GM18861 (cell line): ENCODE measurements at regions not wholly inside any gene's neighbourhood (a gene's known extent, or its start where the extent isn't known, plus 50 kb on each side); places are given as distances from the start of the nearest gene placed in this dataset.

Source experiments
- ATAC-seq: cut with Tn5 transposase; IDR thresholded peaks from one replicate; pipeline ENCODE4 v1.9.1; 2021; ENCODE audit not compliant: unreplicated experiment

DNA sequence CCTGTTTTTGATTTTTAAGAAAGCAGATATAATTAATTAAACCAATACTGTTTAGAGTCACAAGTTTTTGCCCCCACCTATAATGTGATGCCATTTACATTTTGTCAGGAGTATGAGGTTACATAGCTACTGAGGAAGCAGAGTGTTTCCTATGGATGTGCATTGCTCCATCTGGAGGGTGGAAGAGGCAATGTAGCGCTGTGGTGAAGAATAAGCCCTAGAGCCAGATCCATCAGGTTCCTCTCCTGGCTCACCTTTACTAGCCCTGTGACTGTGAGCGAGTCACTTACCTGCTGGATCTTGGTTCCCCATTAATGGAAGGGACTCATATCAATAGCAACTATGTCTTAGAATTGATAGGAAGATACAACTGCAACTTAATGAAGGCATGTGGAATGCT lies 216.0 kb downstream of the GPAM start:
- ATAC-seq, result no peak

DNA sequence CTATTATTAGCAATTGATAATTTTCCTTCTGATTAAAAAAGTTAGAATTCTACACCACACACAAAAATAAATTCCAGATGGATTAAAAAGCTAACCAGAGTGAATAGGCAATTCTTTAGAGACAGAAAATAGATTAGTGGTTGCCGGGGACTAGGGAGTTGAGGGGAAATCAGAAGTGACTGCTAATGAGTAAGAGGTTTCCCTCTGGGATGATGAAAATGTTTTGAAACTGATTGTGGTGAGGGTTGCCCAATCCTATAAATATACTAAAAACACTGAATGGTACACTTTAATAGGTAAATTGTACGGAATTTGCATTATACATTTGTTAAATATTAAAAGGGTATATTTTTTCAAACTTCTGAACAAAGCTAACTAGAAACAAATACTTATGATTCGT lies 214.9 kb downstream of the GPAM start:
- no peak for ATAC-seq

DNA sequence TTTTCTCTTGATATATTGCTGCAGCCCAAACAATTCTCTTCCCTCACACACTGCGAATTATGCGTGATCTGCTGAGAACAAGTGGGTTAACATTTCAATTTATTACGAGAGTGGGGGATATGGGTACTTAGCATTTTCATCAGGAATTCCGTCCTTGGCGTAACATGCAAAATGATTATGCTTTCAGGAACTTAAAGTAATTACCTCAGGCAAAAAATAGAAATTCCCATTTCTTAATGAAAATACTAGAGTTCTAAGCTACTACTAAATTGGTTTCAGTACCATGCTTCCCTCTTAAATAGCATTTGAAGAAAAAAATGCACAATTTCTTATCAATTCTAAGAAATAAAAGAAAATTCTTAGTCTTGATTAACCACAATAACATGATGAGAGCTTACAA lies 213.5 kb downstream of the GPAM start:
- no peak for ATAC-seq

DNA sequence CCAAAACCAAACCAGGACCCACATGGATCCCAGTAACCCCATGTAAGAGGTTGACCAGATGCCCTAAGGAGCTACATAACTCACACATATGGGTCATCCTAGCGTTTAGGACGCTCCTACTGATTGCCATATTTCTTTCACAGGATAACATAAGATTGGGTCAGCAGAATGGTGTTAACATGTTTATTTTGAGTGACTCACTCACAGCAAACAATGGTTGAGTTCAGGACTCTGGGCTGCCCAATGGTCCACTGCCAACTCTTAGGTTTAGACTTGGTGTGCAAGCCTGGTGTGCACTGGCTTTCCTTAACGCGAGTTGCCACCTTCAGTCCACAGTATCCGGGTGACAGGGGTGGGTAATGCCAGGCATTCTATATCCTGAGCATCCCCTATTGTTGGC lies 211.5 kb downstream of the GPAM start:
- ATAC-seq, result no peak

DNA sequence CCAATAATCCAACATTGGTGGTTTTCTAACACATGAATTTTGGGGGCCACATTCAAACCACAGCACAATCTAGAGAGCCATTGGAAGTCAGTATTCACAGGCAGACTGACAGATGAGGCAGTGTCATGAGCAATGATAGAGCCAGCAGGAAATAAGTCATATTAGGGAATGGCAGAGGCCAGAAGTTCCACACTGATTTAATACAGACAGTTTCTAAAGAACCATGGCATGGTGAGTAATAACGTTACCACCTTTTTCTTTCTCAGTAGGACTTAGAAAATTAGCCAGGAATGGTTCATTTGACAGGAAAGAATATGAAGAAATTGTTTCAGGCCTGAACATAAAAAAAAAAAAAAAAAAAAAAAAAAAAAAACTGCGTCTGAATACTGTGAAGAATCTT lies 210.3 kb downstream of the GPAM start:
- no peak for ATAC-seq

DNA sequence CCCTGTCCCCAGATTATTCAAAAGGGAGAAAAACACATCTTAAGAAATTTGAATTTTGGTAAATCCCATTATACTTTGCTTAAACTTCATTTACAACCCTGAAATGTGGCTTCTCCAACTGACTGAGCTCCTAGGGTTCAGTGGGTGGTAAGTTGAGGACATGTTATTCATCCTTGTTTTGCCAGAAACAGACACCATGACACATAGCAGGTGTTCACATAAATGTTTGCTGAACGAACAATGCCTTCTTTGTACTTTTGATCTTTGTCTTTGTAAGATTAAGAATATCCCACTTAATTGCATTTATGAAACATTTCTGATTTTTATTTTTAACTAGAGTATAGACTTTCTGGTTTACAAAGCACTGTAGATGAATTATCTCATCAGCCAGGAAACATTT lies 209.7 kb downstream of the GPAM start:
- no peak for ATAC-seq

DNA sequence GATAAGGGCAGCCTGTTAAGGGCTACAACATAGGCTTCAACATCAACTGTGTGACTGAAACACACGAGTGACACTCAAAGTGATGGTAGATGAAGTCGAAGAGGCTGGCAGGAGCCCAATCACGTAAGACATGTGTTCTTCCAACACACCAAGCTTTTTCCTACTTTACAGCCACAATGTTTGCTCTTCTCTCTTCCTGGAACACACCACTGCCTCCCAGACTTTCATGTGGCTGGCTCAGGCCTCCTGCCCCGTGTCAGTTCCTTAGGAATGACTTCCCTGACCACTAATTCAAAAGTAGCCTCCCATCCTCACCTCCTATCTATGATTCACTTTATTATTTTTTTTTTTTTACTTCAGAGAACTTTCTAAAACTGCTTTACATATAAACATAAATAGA lies 209.2 kb downstream of the GPAM start:
- no peak for ATAC-seq

DNA sequence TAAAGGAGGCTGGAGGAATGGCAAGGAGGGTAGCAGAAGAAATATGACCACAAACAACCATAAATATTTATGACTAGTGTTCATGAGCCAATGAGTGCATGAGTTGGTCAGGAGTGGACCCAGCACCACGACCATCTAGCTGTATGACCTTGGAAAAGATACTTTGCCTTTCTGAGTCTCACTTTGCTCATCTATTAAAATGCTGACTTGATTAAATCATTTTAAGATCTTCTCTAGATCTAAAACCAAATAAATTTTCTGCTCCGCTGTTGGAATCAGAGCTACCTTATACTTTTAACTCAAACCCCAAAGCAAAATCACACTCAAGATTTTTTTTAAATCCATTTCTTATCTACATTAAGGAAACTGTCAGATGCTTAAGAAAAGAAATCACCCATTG lies 207.0 kb downstream of the GPAM start:
- no peak for ATAC-seq

DNA sequence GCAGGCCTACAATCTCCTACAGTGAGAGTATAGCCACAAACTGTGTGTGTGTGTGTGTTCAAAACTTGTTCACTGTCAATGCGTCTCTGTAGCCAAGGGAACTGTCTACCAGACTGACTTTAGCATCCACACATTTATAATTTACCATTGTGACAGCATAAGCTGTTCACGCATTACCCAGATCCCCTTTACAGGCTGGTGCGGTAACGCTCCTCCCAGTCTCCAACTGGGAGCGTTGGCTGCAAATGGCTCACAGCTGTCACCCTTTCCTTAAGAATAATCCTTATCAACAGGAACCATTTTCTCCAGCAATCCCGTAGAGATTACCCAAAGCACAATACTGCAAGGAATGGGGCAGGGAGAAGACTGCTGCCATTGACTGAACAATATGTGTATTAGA lies 199.5 kb downstream of the GPAM start:
- ATAC-seq, result no peak

DNA sequence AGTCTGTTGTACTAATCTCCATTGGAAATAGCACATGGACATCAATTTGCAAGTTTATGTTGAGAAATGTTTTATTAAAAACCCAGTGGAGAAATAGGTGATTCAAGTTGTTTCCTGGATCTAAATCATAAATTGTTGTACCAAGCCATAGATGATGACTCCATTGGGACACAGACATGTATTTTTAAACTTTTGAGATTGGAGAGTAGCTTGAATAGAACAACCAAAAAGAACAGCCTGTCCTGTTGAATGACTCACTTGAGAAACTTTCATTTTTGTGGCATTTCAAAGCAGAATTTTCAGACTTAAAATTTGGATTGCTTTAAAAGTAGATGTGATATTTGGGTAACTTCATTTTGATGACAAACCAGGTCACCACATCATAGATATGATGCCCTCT lies 197.5 kb downstream of the GPAM start:
- no peak for ATAC-seq

DNA sequence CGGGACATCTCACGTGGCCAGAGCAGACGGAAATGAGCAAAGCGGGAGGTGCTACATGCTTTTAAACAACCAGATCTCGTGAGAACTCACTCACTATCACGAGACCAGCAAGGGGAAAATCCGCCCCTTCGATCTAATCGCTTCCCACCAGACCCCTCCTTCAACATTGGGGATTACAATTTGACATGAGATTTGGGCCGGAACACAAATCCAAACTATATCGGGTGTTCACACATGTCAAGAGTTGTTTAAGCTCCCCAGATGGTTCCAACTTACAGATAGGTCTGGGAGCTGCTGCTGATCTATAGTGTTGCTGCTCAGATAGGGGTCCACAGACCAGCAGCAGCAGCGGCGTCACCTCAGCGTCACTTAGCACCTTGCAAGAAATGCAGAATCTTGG lies 194.9 kb downstream of the GPAM start:
- no peak for ATAC-seq

DNA sequence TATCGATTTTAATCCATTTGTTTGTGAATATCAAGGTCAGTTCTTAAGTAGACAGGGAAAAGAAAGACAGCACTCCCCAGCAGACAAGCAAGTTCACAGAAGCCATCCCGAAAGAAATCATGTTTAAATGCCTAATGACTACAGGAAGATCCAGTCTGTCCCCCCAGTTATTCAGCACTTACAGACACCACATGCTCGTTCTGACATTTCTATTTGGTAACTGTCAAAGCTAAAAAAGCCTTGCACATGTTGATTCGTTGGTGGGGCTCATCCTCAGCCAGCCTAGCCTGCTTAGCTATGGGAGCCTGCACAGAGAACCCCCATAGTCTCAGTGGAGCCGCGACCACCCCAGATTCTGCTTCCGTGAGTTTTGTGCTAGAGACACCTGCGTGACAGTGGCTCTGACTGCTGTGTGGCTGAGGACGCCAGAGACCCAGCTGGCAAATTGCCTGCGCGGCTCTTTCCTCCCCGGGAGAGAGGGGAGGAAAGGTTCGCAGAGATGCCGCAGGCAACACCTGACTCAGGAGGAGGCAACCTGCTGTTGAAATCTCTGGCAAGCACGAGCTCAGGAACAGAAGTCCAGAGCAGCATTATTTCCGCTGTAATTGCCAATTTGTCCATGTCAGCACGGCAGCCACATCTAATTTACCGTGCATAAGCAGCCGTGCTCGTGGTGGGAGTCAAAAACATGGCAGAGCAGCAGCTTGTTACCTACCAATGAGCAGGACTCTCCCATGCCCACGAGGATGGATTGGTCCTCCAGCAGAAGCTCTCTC lies 194.2 kb downstream of the GPAM start:
- ATAC-seq, result no peak

DNA sequence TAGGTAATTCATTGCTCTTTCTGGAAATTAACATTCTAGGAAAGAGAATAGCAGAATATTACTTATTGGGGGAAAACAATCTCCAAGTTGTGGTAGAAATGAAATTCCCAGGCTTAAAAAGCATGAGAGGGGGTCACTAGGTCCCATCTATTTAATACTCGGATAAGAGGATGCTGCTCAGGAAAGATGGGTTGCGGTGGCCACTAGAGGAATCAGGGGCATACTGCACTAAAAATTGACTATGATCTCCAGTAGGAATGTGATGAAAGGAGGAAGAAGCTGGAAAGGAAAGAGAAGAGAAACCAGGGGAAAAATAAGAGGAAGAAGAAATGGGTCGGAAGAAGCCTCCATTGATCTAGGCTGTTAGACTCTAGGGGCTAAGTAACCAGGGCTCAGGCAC lies 192.8 kb downstream of the GPAM start:
- no peak for ATAC-seq

DNA sequence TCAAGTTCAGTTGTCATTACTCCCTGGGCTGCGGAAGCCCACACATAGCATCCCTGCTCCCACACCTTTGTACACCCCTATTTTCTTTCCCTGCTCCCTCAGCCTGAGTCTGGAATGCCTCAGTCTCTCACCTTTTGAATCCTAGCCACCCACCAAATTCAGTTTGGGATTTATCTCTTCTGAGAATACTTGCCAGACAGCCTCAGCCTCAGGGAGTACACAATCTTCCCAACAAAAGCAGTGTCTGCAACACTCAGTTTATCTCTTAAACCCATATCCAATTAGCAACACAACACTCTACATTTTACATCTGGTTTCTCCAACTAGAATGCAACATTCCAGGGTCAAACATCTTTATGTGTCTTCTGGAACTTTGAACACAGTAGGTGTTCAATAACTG lies 190.2 kb downstream of the GPAM start:
- no peak for ATAC-seq

DNA sequence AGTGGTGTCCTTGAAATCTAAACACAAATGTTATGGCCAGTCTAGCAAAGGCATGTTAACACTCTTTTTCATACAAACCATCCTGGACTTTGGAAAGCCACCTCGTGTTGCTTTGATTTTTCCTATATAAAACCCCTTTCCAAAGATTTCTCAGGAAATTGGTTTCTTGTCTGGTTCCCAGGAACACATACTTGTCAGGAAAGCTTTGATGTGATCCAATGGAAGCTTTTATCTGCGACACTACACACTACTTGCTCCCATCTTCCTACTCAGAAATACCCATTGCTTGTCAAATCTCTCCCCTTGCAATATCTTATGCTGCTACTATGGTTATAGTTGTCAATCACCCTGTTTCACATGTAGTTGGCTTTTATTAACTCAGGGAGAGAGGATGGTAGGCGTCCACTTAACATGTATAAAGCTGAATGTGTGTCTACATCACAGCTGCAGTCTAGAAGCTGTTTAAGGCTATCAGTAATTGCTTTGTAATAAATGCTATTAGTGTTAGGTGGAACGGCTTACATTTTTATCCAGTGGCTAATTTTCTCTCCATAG lies 189.6 kb downstream of the GPAM start:
- ATAC-seq, result no peak

DNA sequence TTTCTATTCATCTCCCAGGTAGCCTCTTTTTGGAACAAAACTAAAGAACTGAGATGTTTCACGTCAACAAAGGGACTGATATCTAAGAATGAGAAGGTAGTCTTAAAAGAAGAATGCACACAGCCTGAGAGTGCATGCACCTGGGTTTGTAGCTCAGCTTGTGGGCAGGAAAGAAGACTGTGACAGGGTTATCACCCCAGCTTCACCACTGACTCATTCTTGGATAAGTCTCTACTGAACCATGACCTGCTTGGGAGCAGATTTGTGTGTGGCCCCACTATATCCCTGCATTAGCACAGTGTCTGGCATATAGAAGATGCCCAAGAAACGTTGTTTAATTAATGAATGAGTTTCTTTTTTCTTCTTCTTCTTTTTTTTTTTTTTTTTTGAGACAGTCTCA lies 187.5 kb downstream of the GPAM start:
- ATAC-seq, result peak; percentile 99

DNA sequence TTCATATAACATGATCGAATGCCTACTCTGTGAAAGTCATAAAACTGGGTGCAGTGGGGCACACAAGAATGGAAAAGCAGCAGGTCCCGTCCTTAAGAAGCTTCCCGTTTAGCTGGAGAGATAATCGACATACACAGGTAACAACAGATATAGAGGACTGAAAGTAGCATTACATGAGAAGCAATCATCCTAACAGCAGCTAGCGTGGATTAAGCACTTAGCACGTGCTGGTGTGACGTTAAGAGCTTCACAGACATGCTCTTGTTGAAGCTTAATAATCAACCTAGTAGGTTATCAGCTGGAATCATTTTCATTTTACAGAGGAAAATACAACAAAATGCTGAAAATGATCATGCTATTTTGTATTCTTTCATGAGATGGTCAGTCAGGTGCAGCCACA lies 184.8 kb downstream of the GPAM start:
- no peak for ATAC-seq

DNA sequence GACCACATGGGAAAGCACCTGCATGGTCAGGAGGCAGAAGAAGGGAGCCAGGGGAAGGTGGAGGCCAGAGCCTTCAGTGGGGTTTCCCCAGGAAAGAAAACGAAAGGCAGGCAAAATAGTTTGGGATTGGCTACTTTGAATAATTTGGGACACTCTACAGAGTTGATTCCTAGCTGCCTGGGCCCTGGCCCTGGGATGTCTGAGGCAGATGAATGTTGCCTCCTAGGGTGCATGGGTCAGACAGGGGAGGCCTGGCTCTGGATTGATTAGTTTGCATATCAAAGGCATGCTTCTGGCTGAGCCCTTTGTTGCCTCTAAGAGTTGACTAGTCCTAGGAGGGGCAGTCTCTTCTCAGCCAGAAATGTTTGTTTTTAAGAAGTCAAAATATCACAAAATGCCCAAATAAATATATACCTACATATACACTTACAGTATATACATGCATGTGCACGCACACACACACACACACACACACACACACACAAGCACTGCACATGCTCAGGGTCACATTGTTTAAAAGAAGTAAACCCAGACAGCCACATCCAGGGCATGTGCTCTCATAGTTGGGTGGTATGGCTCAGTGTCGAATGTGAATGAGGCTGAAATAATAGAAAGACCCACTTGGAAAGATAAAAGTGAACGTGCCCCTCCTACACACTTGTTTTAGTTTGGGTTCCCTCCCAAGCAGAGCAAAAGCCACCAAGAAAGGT lies 184.2 kb downstream of the GPAM start:
- ATAC-seq, result no peak

DNA sequence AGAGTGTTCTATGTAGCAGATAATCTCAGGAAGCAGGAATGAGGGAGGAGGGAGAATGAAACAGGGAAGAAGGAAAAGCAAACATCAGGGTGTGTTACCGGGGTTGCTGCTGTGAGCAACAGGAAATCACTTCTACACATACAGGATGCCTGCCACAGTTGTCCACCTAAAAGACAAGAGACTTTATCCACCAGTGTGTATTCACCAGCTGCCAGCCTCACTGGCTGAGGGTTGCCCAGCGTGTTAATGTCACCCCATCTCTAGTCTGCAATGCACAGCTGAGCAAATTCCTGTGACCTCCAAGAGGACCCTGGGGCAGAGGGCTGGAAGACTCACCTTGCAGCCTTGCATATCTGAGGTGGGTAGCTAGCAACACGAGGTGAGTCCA lies 183.7 kb downstream of the GPAM start:
- ATAC-seq, result no peak

DNA sequence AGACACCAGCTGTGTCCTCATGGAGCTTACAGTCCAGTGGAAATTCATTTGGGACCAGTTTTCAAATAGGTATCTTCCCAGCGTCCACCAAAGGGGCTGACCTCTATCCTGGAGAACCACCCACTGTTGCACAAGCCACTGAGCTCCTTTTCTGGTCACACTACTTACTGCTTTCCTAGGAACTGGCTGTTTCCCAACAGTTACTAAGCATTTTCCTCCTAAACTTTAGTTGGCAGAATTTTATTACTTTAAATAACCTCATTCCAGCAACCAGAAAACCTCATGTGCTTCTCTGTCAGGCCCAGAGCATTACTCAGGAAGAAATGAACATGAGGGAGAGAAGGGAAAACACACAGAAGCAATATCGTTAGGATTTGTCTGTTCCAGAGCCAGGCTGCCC lies 183.1 kb downstream of the GPAM start:
- no peak for ATAC-seq

DNA sequence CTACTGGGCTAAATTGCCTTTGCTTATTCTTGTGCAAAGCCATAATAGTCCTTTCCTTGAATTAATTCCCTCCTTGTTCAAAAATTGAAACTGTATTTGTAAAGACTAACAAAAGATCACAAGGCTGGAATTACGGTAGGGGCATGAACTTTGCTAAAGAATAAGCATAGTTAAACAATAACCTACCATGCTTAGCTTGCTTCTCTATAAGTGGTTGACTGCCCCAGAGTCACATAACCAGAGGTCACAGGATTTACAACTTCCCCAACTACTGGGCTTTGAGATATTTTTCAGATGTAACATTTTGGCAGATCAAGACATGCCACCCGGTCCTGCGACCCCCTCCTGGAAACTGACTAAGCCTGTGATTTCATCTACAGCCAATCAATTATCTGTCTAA lies 181.4 kb downstream of the GPAM start:
- no peak for ATAC-seq

DNA sequence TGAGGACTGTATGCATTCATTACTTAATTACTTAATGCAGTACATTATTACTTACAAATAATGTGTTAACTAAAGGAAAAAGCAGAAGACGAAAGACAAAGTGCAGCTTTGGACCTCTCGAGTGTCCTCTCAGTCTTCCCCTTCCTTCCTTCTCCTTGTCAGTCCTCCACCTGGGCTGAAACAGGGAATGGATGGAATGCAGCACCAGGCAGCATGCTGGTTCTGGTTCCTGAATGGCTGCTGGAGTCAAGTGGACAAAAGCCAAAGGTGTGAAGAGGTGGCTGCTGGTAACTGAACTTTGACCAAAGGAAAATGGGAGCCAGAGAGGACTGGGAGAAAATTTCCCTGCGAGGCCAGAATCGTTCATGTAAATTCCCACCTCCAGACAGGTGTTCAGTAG lies 179.5 kb downstream of the GPAM start:
- ATAC-seq, result no peak

DNA sequence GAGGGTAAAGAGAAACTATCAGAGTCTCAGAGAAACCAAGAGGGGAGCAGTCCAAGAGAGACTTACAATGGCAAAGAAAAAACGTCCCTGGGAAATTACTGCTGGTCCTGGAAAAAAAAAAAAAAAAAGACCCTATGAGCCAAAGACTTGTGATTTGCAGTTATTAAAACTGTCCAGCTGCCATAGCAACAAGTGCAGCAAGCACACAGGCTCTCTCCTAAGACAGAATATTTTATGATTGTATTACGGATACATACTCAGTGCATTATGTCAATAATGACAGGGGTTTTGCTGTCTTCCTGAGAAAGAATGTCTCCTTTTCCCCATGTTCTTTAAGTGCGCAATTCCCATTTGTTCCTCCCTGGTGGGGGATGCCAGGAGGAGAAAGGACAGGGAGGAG lies 178.5 kb downstream of the GPAM start:
- no peak for ATAC-seq
